Panc1 (cell line): ENCODE measurements at regions not wholly inside any gene's neighbourhood (a gene's known extent, or its start where the extent isn't known, plus 50 kb on each side); places are given as distances from the start of the nearest gene placed in this dataset.

ENCODE experiments used
- ATAC-seq: fragments of 200-7000 bp; cut with Tn5 transposase; 2 replicates; pipeline ENCODE4 v1.9.1; 2020; ENCODE audit warnings: mild to moderate bottlenecking, moderate library complexity
- BruUV-seq: library from RNA; stranded (reverse); fragments of 400-500 nt; replicated peaks from 2 replicates; lab custom pipeline; 2021; lab: Mats Ljungman, UMichigan
- CTCF ChIA-PET: fragments of 300-600 bp; sonication (Branson Sonifier 250); formaldehyde crosslinking; loops from one replicate; lab custom pipeline; 2022; ENCODE audit warnings: antibody characterized with exemption; lab: Charles Lee
- POLR2A ChIA-PET: fragments of 300-600 bp; sonication (Branson Sonifier 250); formaldehyde crosslinking; loops from one replicate; lab custom pipeline; 2022; ENCODE audit warnings: antibody characterized with exemption; lab: Charles Lee
- DNase-seq: peaks from one replicate; pipeline ENCODE4 v3.0.0-alpha.2; 2010; ENCODE audit warnings: low read depth, low spot score
- H3K27ac ChIP-seq: 2 replicates; pipeline ENCODE4 v1.5.1; 2011; ENCODE audit warnings: mild to moderate bottlenecking, low read length, inconsistent platforms
- H3K27me3 ChIP-seq: fragments of 200-500 bp; sonication (Bioruptor generic); 2 replicates; pipeline ENCODE4 v1.6.0; 2014; ENCODE audit warnings: low read length, inconsistent platforms; ENCODE audit not compliant: control insufficient read depth, insufficient read depth
- H3K36me3 ChIP-seq: fragments of 200-500 bp; sonication (Bioruptor generic); 2 replicates; pipeline ENCODE4 v1.5.1; 2014; ENCODE audit warnings: inconsistent platforms, mild to moderate bottlenecking, low read length, moderate library complexity; ENCODE audit not compliant: control insufficient read depth, insufficient read depth
- H3K4me1 ChIP-seq: 2 replicates; pipeline ENCODE4 v1.5.1; 2011; ENCODE audit warnings: inconsistent platforms, mild to moderate bottlenecking, low read length, moderate library complexity; ENCODE audit not compliant: control insufficient read depth, insufficient read depth
- H3K4me3 ChIP-seq, 2 experiments: 2 replicates each; pipeline ENCODE4 v1.5.1; 2011 to 2012; ENCODE audit warnings: low read depth in 2 of 2, low read length in 2 of 2, mild to moderate bottlenecking in 2 of 2, inconsistent platforms in 1 of 2, moderate library complexity in 1 of 2
- H3K9me3 ChIP-seq: fragments of 200-500 bp; sonication (Bioruptor generic); 2 replicates; pipeline ENCODE4 v1.5.1; 2014; ENCODE audit warnings: low read depth, mild to moderate bottlenecking, inconsistent platforms, low read length, moderate library complexity; ENCODE audit not compliant: control insufficient read depth, insufficient read depth
- POLR2AphosphoS5 ChIP-seq: IDR thresholded peaks from 2 replicates; pipeline ENCODE4 v1.6.1; 2012; ENCODE audit warnings: mild to moderate bottlenecking, low read depth, low read length, moderate library complexity
- SIN3A ChIP-seq: IDR thresholded peaks from 2 replicates; pipeline ENCODE4 v1.6.1; 2012; ENCODE audit warnings: low read depth, mild to moderate bottlenecking, low read length, moderate library complexity, borderline replicate concordance; ENCODE audit not compliant: insufficient read depth
- TCF7L2 ChIP-seq: IDR thresholded peaks from 2 replicates; pipeline ENCODE4 v1.6.1; 2011; ENCODE audit warnings: mild to moderate bottlenecking, low read depth, low read length, inconsistent platforms
- in situ Hi-C: cut with HindIII; loops from 2 replicates; pipeline ENCODE4 v1.10.0; 2016; ENCODE audit warnings: low sequenced_read_pairs, low pct_unique_long_range_greater_than_20kb
- intact Hi-C: fragments of 100-400 bp; cut with micrococcal nuclease; formaldehyde crosslinking; loops from one replicate; pipeline ENCODE4 v1.10.0; 2022; ENCODE audit not compliant: unreplicated experiment
- TF ChIP-seq, protein P1 (sequence below): fragments of 450-650 bp; IDR thresholded peaks from 2 replicates; pipeline ENCODE4 v1.5.1; 2017; ENCODE audit warnings: mild to moderate bottlenecking
- TF ChIP-seq, protein P2 (sequence below), 2 experiments: IDR thresholded peaks; 2 replicates each; pipeline ENCODE4 v1.6.1; 2011 to 2012; ENCODE audit warnings: low read depth in 2 of 2, control low read depth in 1 of 2, low read length in 1 of 2, mild to moderate bottlenecking in 1 of 2, moderate library complexity in 1 of 2; ENCODE audit not compliant: insufficient read depth in 1 of 2

DNA sequence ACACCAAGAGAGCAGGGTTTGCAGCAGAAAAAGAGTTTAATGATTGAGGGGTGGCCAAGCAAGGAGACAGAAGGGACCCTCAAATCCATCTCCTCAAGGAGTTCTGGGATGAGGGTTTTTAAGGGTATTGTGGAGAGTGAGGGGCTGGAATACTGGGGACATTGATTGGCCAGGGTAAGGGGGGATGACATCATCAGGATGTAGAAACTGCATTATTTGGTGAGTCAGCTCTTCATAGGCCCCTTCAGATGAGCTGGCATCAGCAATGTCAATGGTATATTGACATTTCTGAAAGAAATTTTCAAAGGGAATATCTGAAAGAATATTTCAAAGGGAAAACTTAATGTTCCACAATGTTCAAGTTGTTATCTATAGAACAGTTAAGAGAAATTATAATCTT is 168.1 kb upstream of the SNX7 start:
- intact Hi-C loops: no loop called here
- no peak overlapping the region for H3K4me3 ChIP-seq
- H3K27ac ChIP-seq: no peak overlapping the region
- POLR2A ChIA-PET: no interaction called here
- ATAC-seq (no peak), DNase-seq (no peak)
- no peaks in the 10 kb centered on the region for H3K9me3 ChIP-seq
- TF ChIP-seq, protein P1, sequence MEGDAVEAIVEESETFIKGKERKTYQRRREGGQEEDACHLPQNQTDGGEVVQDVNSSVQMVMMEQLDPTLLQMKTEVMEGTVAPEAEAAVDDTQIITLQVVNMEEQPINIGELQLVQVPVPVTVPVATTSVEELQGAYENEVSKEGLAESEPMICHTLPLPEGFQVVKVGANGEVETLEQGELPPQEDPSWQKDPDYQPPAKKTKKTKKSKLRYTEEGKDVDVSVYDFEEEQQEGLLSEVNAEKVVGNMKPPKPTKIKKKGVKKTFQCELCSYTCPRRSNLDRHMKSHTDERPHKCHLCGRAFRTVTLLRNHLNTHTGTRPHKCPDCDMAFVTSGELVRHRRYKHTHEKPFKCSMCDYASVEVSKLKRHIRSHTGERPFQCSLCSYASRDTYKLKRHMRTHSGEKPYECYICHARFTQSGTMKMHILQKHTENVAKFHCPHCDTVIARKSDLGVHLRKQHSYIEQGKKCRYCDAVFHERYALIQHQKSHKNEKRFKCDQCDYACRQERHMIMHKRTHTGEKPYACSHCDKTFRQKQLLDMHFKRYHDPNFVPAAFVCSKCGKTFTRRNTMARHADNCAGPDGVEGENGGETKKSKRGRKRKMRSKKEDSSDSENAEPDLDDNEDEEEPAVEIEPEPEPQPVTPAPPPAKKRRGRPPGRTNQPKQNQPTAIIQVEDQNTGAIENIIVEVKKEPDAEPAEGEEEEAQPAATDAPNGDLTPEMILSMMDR: no peak
- TF ChIP-seq POLR2AphosphoS5 (no peak), TCF7L2 (no peak)
- TF ChIP-seq, protein P2, sequence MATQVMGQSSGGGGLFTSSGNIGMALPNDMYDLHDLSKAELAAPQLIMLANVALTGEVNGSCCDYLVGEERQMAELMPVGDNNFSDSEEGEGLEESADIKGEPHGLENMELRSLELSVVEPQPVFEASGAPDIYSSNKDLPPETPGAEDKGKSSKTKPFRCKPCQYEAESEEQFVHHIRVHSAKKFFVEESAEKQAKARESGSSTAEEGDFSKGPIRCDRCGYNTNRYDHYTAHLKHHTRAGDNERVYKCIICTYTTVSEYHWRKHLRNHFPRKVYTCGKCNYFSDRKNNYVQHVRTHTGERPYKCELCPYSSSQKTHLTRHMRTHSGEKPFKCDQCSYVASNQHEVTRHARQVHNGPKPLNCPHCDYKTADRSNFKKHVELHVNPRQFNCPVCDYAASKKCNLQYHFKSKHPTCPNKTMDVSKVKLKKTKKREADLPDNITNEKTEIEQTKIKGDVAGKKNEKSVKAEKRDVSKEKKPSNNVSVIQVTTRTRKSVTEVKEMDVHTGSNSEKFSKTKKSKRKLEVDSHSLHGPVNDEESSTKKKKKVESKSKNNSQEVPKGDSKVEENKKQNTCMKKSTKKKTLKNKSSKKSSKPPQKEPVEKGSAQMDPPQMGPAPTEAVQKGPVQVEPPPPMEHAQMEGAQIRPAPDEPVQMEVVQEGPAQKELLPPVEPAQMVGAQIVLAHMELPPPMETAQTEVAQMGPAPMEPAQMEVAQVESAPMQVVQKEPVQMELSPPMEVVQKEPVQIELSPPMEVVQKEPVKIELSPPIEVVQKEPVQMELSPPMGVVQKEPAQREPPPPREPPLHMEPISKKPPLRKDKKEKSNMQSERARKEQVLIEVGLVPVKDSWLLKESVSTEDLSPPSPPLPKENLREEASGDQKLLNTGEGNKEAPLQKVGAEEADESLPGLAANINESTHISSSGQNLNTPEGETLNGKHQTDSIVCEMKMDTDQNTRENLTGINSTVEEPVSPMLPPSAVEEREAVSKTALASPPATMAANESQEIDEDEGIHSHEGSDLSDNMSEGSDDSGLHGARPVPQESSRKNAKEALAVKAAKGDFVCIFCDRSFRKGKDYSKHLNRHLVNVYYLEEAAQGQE (IDR thresholded peaks at IDR 0.05; ENCODE audit: insufficient read depth in 1 of 2, low read depth in 2 of 2, low read length in 1 of 2): no peak
- H3K27me3 ChIP-seq: no peaks in the 10 kb centered on the region
- no TSS peak for BruUV-seq
- H3K36me3 ChIP-seq: no peaks in the 10 kb centered on the region
- CTCF ChIA-PET: no interaction called here
- in situ Hi-C loops: no loop called here
- H3K4me1 ChIP-seq: no peaks in the 10 kb centered on the region

DNA sequence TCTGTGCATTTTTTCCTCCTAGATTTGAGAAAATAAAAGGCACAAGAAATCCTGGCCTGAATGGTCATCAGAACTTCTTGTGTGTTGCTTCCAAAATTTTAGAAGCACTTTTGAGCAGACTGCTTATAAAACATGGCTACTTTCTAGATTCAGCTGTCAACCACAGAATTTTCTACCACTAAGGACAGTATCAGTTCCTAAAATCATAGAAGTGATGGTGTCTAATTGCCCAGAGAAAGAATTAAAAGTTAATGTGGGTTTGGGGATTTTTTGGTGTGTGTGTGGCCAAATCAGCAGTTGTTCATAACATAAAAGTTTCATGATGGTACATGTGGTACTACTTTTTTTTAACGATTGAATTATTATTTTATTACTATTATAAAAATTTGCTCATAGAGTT is 171.4 kb upstream of the SNX7 start:
- TF ChIP-seq POLR2AphosphoS5 (no peak), TCF7L2 (no peak), SIN3A (no peak)
- TF ChIP-seq, protein P2 (IDR thresholded peaks at IDR 0.05; ENCODE audit: insufficient read depth in 1 of 2, low read depth in 2 of 2, low read length in 1 of 2): no peak
- TF ChIP-seq, protein P1: no peak
- ChIA-PET POLR2A (no interaction called here), CTCF (no interaction called here)

More for the DNA sequence above, 171.4 kb upstream of the SNX7 start:
- DNase-seq: no peak
- Histone ChIP-seq H3K27ac (no peak overlapping the region), H3K4me1 (no peaks in the 10 kb centered on the region), H3K36me3 (no peaks in the 10 kb centered on the region), H3K27me3 (no peaks in the 10 kb centered on the region), H3K4me3 (no peak overlapping the region), H3K9me3 (no peaks in the 10 kb centered on the region)
- in situ Hi-C loops: no loop called here
- intact Hi-C loops: no loop called here
- ATAC-seq: no peak
- no TSS peak for BruUV-seq
